NT2/D1 (cell line): ENCODE measurements at regions not wholly inside any gene's neighbourhood (a gene's known extent, or its start where the extent isn't known, plus 50 kb on each side); places are given as distances from the start of the nearest gene placed in this dataset.

ENCODE experiments used
- SUZ12 ChIP-seq: IDR thresholded peaks from 2 replicates; pipeline ENCODE4 v1.6.1; 2011; ENCODE audit not compliant: insufficient read length, insufficient read depth; ENCODE audit errors: extremely low read depth
- YY1 ChIP-seq: IDR thresholded peaks from 2 replicates; pipeline ENCODE4 v1.6.1; 2011; ENCODE audit not compliant: insufficient read length, insufficient read depth
- ZNF274 ChIP-seq: IDR thresholded peaks from 2 replicates; pipeline ENCODE4 v1.6.1; 2011; ENCODE audit warnings: mild to moderate bottlenecking, low read depth, low read length

DNA sequence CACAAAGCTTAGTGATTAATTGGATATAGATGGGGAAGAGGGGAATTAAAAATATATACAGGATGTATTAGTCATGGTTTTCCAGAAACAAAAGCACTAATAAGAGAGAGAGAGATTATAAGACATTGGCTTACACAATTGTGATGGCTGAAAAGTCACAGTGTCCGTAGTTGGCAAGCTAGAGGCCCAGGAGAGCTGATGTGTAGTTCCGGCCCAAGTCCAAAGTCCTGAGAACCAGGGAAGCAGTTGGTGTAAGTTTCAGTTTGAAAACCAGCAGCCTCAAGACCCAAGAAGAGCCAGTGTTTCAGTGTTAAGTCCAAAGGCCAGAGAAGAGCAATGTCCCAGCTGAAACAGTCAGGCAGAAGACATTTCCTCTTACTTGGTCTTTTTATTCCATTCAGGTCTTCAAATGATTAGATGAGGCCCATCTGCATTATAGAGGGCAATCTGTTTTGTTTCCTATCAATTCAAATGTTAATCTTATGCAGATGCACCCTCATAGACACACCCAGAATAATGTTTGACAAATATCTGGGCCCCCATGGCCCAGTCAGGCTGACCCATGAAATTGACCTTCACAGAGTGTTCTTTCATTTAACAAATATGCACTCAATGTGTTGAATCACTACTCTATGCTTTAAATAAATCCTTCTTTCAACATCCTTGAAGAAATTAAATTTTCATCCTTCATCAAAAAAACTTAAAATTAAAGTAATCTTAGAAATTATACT is 67.2 kb upstream of the DIO2 start:
- TF ChIP-seq ZNF274 = no peak
- TF ChIP-seq YY1 = no peak
- no peak for TF ChIP-seq SUZ12
